ENCODE measurements at regions not wholly inside any gene's neighbourhood (a gene's known extent, or its start where the extent isn't known, plus 50 kb on each side); places are given as distances from the start of the nearest gene placed in this dataset.

DNA sequence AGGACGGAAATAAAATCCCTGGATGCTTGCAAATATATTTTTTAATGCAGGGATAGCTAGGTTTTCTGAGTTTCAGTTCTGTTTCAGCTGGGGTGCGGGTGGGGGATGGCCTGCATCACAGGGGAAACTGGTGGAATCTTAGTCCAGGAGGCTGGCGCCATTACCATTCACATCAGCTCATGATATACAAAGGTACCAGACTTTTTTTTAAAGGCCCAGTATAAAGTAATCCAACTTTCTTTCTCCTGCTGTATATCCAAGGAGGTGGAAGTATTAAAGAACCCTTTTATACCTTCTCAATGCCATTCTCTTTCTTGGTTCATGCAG, 343.8 kb downstream of the KCNRG start:
- TF ChIP-seq, protein P1, sequence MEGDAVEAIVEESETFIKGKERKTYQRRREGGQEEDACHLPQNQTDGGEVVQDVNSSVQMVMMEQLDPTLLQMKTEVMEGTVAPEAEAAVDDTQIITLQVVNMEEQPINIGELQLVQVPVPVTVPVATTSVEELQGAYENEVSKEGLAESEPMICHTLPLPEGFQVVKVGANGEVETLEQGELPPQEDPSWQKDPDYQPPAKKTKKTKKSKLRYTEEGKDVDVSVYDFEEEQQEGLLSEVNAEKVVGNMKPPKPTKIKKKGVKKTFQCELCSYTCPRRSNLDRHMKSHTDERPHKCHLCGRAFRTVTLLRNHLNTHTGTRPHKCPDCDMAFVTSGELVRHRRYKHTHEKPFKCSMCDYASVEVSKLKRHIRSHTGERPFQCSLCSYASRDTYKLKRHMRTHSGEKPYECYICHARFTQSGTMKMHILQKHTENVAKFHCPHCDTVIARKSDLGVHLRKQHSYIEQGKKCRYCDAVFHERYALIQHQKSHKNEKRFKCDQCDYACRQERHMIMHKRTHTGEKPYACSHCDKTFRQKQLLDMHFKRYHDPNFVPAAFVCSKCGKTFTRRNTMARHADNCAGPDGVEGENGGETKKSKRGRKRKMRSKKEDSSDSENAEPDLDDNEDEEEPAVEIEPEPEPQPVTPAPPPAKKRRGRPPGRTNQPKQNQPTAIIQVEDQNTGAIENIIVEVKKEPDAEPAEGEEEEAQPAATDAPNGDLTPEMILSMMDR (IDR thresholded peaks at IDR 0.05; ENCODE audit: low read length): no peak
- TF ChIP-seq EZH2 (IDR thresholded peaks at IDR 0.05; ENCODE audit: borderline replicate concordance, low read length): no peak

Measured in OCI-LY1 (cell line).